HEK293T (cell line): ENCODE measurements at regions not wholly inside any gene's neighbourhood (a gene's known extent, or its start where the extent isn't known, plus 50 kb on each side); places are given as distances from the start of the nearest gene placed in this dataset.

Source experiments
- ARNT ChIP-seq: fragments of 450-650 bp; IDR thresholded peaks from 2 replicates; pipeline ENCODE4 v1.6.1; 2017; ENCODE audit warnings: mild to moderate bottlenecking
- BHLHE40 ChIP-seq: fragments of 450-650 bp; IDR thresholded peaks from 2 replicates; pipeline ENCODE4 v1.6.1; 2016; ENCODE audit warnings: mild to moderate bottlenecking, moderate library complexity, borderline replicate concordance
- CTBP1 ChIP-seq: fragments of 450-650 bp; IDR thresholded peaks from 2 replicates; pipeline ENCODE4 v1.6.1; 2016; ENCODE audit warnings: borderline replicate concordance
- ELF4 ChIP-seq: fragments of 450-650 bp; IDR thresholded peaks from 2 replicates; pipeline ENCODE4 v1.6.1; 2017; ENCODE audit warnings: antibody characterized with exemption
- FOXA1 ChIP-seq: fragments of 450-650 bp; IDR thresholded peaks from 2 replicates; pipeline ENCODE4 v1.6.1; 2016; ENCODE audit warnings: mild to moderate bottlenecking
- FOXK2 ChIP-seq: fragments of 450-650 bp; IDR thresholded peaks from 2 replicates; pipeline ENCODE4 v1.6.1; 2016; ENCODE audit warnings: mild to moderate bottlenecking
- FOXM1 ChIP-seq: fragments of 450-650 bp; IDR thresholded peaks from 2 replicates; pipeline ENCODE4 v1.6.1; 2017; ENCODE audit warnings: mild to moderate bottlenecking, borderline replicate concordance
- HDGF ChIP-seq: fragments of 450-650 bp; IDR thresholded peaks from 2 replicates; pipeline ENCODE4 v1.6.1; 2017; ENCODE audit warnings: antibody characterized with exemption, borderline replicate concordance
- L3MBTL2 ChIP-seq: fragments of 450-650 bp; conservative IDR thresholded peaks from 2 replicates; pipeline ENCODE4 v1.6.1; 2016; ENCODE audit warnings: mild to moderate bottlenecking
- LEF1 ChIP-seq: fragments of 450-650 bp; IDR thresholded peaks from 2 replicates; pipeline ENCODE4 v1.6.1; 2017; ENCODE audit warnings: mild to moderate bottlenecking, borderline replicate concordance
- NFRKB ChIP-seq: fragments of 450-650 bp; IDR thresholded peaks from 2 replicates; pipeline ENCODE4 v1.6.1; 2016; ENCODE audit warnings: mild to moderate bottlenecking, moderate library complexity
- SP1 ChIP-seq: fragments of 450-650 bp; IDR thresholded peaks from 2 replicates; pipeline ENCODE4 v1.6.1; 2017
- SUZ12 ChIP-seq: fragments of 450-650 bp; IDR thresholded peaks from 2 replicates; pipeline ENCODE4 v1.6.1; 2016; ENCODE audit warnings: mild to moderate bottlenecking
- TARDBP ChIP-seq: fragments of 450-650 bp; IDR thresholded peaks from 2 replicates; pipeline ENCODE4 v1.6.1; 2016

GRCh38 chr4:38568768-38569167 is 95.2 kb upstream of the KLF3 start:
- TF ChIP-seq SP1 (no peak), LEF1 (no peak), L3MBTL2 (no peak), SUZ12 (no peak), FOXA1 (no peak), CTBP1 (no peak), NFRKB (no peak), HDGF (no peak), BHLHE40 (no peak), TARDBP (no peak), FOXM1 (no peak), ARNT (no peak), ELF4 (no peak), FOXK2 (no peak)
